GM12878 (cell line): ENCODE measurements at regions not wholly inside any gene's neighbourhood (a gene's known extent, or its start where the extent isn't known, plus 50 kb on each side); places are given as distances from the start of the nearest gene placed in this dataset.

ENCODE experiments used
- EZH2 ChIP-seq: IDR thresholded peaks from 2 replicates; pipeline ENCODE4 v1.6.1; 2012; ENCODE audit warnings: low read depth, mild to moderate bottlenecking, control low read depth, inconsistent platforms, low read length, borderline replicate concordance; ENCODE audit not compliant: control insufficient read depth
- PAX8 ChIP-seq: fragments of 450-650 bp; IDR thresholded peaks from 2 replicates; pipeline ENCODE4 v1.6.1; 2017; ENCODE audit warnings: mild to moderate bottlenecking, moderate library complexity
- RELA ChIP-seq: fragments of 450-650 bp; IDR thresholded peaks from 2 replicates; pipeline ENCODE4 v1.8.0; 2014; ENCODE audit warnings: borderline replicate concordance; ENCODE audit not compliant: partially characterized antibody
- SP1 ChIP-seq: IDR thresholded peaks from one replicate; pipeline ENCODE4 v1.6.1; 2011; ENCODE audit warnings: low read depth, low read length
- TAF1 ChIP-seq: IDR thresholded peaks from 2 replicates; pipeline ENCODE4 v1.6.1; 2011; ENCODE audit warnings: mild to moderate bottlenecking, low read depth, low read length, borderline replicate concordance
- ZNF274 ChIP-seq: IDR thresholded peaks from one replicate; pipeline ENCODE4 v1.8.0; 2011; ENCODE audit not compliant: insufficient read length, insufficient read depth
- TF ChIP-seq, protein P1 (sequence below): IDR thresholded peaks from 2 replicates; pipeline ENCODE4 v1.6.1; 2011; ENCODE audit warnings: borderline replicate concordance, low read depth, mild to moderate bottlenecking, moderate library complexity, mixed read lengths, low read length; ENCODE audit not compliant: insufficient read depth; ENCODE audit errors: extremely low read length

DNA sequence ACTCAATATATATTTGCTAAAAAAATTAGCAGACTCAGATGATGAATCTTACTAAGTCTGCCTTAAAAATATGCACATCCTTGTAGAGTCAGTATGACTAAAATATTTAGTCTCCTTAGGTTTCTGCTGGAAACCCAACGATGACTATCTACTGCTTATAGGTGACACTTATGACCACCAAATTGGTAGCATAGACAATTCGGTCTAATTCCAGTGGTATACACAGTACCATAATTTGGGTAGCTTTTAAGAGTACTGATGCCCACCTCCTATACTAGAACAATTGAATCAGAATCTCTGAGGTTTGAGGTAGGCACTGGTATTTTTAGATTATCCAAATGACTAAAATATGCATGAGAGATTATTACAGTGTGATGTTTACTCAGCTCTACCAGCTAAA, 740.8 kb upstream of the ZEB2 start:
- TF ChIP-seq TAF1 (no peak), PAX8 (no peak), ZNF274 (no peak), SP1 (no peak), EZH2 (no peak), RELA (no peak)
- TF ChIP-seq, protein P1, sequence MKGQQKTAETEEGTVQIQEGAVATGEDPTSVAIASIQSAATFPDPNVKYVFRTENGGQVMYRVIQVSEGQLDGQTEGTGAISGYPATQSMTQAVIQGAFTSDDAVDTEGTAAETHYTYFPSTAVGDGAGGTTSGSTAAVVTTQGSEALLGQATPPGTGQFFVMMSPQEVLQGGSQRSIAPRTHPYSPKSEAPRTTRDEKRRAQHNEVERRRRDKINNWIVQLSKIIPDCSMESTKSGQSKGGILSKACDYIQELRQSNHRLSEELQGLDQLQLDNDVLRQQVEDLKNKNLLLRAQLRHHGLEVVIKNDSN = no peak
